HTR-8/SVneo (cell line): ENCODE measurements at regions not wholly inside any gene's neighbourhood (a gene's known extent, or its start where the extent isn't known, plus 50 kb on each side); places are given as distances from the start of the nearest gene placed in this dataset.
"Not testable (repeated sequence)": the region's sequence is repeated elsewhere in the genome, so short reads cannot be mapped to it uniquely, and the experiment has no call there.

Source experiments
- DNase-seq: peaks from one replicate; pipeline ENCODE4 v3.0.0; 2011; ENCODE audit warnings: low spot score, mixed read lengths; ENCODE audit not compliant: insufficient read length
- FAIRE-seq: peaks from 2 replicates; lab custom pipeline; 2011; peaks lifted over from hg19 to GRCh38; lab: Jason Lieb, UNC

DNA sequence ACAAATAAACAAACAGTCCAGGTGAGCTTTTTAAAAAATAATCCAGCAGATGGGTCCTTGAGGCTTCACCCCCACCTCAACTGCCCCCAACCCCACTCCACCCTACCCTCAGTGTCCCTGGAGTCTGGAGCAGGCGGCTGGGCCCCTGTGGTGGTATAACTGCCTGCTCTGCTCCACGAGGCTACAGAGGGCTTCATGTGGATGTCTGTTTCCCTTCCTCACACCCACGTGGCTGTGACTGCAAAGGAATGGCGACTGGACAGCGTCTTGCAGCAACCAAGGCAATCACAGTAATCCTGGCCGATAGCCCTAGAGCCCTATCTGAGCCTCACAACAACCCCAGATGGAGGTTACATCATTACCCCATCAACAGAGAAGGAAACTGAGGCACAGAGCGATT is 76.5 kb downstream of the SLC2A10 start:
- no peak for FAIRE-seq
- DNase-seq, result no peak

DNA sequence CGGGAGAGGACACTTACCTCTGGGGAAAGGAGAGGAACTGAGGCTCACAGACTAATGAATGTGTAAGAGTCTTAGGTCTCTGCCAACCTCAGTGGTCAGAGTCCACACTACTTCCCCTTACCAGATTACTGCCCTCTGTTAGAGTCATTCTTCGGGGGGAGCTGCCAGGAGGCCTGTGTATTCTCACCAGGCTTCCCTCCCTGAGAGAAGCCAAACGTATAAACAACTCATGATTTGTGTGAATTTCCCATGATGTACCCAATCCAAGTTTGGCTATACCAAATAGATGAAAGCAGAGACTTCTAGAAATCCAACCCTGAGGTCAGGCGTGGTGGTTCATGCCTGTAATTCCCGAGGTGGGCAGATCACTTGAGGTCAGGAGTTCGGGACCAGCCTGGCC is 77.1 kb downstream of the SLC2A10 start:
- FAIRE-seq, result no peak
- DNase-seq, result no peak

DNA sequence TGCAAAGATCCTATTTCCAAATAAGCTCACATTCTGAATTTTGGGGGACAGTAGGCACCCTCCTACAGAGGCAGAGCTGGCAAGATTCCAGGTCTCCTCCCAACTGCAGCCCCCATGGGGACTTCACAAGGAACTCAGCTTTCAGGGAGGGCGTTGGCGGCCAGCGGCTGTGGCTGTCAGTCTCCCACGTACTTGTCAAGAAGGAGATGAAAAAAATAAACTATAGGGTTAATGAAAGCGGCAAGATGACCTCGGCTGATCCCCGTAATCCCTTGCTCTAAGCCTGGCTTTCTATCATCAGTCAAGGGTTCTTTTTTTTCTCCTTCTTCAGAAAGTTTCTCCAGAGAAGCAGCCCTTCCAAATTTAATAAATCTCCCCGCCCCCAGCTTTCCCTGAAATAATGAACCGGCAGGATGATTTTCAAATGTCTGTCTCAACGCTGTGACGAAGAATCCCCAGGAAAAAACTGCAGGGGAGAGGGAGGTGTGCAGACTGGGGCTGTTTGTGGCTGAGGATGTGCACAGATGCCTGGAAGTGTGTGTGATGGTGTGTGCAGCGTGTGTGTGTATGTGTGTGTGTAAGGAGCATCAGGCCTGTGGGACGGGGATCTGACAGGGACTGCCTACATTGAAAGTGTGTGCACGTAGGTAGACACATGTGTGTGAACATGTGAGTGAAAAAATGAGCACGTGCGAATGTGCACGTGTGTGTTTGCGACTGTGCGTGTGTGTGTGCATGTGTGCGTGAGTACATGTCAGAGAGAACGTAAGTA is 78.7 kb downstream of the SLC2A10 start:
- no peak for DNase-seq
- FAIRE-seq, result no peak

DNA sequence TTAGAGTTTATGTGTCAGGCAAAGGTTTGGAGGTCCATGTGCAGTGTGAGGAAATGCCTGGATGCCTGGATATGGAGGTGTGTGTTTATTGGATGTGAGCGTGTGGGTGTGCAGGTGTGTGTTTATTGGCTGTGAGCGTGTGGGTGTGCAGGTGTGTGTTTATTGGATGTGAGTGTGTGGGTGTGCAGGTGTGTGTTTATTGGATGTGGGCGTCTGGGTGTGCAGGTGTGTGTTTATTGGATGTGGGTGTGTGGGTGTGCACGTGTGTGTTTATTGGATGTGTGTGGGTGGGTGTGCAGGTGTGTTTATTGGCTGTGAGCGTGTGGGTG is 79.3 kb downstream of the SLC2A10 start:
- not testable (repeated sequence) for DNase-seq, FAIRE-seq

DNA sequence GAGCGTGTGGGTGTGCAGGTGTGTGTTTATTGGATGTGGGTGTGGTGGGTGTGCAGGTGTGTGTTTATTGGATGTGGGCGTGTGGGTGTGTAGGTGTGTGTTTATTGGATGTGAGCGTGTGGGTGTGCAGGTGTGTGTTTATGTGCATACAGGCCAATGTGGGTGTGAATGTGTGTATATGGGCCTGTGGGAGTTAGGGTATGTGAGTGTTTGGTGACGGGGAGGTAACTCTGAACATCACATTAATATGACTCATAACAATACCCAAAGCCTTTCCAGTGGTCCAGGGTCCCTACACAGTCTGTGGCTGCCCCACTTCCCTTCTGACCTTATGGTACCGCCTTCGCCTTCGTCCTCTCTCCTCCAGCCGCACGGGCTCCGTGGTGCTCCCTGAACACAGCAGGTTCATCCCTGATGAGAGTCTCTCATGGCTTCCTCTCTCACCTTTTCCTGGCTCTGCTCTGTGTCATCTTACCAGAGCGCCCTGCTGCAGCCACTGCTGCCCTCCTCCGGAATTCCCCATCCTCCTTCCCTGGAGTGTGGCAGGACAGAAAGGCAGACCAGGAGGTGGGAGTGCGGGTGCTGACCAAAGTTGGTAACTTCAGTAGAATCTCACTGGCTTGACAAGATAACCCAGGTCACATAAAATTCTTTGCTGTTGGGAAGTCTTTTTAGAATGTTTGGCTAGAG is 80.0 kb downstream of the SLC2A10 start:
- no peak for FAIRE-seq
- DNase-seq, result no peak

DNA sequence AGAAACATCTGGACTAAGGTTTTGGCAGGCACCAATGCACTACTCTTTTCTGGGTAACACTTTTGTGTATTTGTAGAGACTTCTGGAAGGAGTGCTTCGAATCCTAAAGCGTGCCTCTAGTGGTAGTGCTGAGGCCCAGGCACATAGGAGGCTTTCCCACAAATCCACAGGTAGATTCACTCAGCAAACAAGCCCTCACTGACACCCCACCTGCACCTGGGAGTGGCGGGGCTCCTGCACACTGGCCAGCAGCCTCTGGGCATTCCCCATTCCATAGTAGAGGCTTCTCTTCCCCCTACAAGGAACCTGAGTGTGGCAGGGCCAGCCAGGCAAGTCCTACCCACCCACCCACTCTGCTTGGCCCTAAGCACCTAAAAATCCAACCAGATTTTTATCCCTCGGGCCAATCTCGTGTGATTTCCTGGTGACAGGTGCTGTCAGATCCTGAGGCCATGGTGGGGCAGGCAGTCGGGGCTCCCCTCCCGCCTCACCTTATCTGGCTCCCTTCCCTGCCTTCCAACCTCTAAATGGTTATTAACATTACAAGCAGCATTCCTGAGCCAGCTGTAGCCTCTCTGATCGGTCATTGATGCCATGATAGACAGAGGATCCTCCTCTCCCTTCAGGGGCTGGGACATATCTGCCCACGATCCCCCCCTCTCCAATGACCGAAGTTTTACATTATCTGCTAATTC is 82.4 kb downstream of the SLC2A10 start:
- no peak for FAIRE-seq
- DNase-seq, result no peak

DNA sequence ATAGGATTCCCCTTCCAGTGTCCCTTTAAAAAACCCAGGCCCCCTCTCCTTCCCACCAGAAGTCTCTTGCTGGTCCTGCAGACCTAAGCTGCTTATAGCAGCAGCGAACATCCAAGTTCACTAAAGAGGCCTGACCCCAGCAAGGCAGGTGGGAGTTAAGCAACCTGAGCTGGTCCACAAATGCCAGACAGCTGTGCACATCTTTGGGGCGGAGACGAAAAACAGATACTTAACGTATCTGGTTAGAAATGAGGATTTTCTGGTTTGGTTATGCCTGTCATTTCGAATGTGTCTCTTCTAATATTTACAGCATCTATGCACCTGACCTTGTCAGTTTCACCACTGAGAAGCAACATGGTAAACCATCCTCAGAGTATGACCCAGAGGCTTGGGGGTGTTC is 87.8 kb downstream of the SLC2A10 start:
- peak; percentile 77 for FAIRE-seq
- DNase-seq, result no peak

DNA sequence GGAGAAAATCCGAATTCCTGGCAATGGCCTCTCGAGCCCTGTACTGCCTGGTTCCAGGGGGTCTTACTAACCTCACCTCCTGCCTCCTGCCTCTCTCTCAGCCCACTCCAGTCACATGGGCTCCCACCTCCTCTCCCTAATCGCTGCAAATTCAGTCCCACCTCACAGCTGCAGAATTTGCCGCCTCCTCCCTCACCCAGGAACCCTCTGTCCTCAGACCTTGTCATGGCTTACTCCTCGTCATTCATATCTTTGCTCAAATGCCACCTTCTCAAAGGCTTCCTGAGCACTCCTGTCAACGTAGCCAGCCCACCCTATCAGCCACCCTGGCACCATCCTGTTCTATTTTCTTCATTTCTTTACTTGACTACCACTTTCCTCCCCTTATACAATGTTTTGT is 89.0 kb downstream of the SLC2A10 start:
- FAIRE-seq, result peak; percentile 4
- DNase-seq, result no peak

DNA sequence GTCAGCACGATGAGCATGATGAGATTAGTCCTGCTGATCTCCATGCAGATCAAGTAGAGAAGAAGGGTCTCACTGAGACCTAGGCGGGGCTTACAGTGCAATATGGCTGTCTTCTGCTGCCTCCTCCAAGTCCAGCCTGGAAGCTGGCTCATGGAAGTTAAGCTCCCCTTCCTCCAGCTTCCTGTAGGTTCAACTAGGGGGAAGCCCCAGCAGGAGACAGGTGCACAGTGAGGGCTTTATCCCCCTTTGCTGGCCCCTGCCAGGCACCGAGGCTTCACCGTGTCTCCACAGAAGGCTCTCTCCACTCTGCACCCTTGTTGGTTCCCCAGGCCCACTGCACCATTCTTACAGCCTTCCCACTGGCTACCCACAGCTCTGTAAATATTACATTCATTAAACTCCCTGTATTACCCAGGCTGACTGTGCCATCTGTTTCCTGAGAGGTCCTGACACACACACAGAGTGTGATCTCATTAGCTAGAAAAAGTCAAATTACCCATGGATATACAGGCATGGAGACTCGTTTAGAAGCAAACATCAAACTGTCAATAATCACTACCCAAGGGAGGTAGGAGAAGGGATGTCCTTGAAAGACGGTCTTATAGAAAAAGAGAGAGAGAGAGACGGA is 90.4 kb downstream of the SLC2A10 start:
- FAIRE-seq (peak; percentile 33), DNase-seq (no peak)

DNA sequence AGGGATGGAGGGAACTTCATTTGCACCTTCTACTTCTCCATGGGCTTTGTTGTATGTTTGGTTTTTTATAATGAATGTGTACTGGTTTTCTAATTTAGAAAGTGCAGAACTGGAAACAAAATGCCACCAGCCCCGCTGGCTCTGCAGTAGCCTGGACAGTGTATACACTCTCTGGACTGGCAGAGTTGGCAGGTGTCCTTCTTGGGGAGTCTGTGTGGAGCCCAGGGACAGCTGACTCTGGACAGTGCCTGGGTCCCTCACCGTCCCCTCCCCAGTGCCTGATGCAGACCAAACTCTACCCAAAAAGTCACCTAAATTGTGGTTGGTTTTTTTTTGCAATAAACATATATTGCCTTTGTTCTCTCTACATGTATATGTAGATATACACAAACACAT is 91.0 kb downstream of the SLC2A10 start:
- DNase-seq (no peak), FAIRE-seq (no peak)

DNA sequence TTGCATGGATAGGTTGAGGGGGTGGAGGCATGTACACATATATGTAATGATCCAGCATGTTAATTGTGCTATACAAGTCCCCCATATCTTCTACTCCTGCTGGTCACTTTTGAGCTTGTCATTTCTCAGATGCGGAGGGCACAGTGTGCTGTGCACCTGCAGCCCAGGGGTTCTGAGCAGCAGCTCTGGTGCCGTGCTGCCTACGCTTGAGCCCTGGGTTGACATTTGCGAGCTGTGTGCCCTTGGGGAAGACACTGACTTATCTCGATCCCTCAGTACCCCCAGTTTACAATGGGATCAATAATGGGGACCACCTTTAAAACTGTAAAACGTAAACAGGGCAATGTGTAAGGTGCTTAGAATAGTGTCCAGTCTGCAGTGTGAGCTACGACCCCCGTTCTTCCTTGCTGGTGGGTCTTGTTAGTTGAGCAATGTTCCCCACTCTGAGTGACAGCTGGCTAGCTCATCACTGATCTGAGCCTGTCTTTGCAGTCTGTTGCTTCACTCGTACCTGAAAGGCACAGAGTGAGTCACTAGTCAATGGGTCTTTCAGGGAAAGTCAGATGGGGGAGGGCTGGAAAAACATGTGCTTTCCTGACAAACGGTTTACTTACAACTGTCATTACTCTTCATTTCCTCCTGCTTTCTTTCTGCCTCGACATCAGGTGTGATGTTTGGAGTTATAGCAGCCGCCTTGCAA is 91.7 kb downstream of the SLC2A10 start:
- DNase-seq, result no peak
- peak; percentile 23 for FAIRE-seq

DNA sequence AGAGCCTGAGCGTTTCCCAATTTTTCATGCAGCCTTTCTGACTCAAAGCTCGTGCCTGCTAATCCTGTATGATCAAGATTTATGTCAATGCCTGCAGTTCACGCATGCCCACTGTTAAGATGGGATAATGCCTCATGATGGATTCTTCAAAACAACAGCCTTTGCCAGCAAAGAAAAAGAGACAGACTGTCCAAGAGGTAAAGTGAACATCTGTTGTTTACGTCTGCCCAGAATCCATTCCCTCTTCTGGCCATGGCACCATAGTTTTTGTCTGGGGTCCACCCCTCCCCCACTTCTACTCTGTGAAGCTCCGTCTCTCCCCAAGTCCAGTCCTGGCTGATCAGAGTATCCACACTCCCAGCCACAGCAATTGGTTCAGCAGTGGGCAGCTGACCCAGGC is 91.9 kb upstream of the EYA2 start:
- FAIRE-seq, result peak; percentile 88
- no peak for DNase-seq

DNA sequence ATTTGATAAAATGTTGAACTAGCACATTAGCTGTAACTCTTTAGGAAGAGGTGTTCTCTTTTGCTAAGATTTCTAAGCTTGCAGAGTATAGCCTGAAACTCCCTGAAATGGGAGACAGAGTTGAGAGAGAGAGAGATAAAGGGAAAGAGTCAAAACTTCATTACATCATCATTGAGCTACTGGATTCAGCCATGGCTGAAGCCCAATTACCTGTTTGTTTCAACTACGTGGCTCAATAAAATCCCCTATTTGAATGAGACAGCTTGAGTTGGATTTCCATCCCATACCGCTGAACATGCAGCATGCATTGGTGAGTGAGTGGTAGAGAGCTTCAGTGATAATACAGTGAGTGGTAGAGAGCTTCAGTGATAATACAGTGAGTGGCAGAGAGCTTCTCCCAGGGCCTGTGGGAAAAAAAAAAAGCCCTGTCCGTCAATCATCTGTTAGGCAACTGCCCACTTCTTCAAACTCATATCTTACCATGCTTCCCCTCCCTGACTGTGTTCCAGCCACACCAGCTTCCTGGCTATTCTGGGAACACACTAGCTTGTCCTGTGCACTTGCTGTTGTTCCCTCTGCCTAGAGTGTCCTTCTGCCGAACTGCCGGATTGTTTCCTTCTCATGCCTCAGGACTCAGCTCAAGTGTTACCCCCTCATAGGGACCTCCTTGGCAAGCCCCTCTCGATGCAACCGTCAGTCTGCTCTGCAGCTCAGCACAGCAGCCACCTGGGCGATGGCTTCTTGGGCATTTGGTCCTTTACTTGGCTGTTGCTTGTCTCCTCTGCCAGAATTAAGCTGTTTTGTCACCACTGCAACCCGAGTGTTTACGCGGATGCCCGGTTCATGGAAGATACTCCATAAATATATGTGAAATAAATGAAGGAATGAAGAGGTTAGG is 91.3 kb upstream of the EYA2 start:
- FAIRE-seq (peak; percentile 66), DNase-seq (no peak)

DNA sequence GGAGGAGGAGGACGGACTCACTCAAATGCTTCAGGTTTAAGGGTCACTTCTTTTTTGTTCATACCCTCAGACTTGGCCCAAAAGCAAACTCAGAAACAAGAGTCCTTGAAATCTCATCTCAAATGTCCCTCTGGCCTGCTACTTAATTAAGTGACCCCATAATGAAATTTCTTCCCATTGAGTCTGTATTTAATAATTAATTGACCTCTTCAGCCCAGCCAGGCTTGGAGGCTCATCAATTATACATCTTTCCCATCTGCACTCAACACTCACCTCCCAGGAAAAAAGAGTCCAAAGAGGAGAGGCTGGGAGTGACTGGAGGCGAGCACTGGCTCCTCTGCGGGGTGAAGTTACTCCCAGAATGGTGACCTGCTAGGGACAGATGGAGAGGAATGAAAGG is 90.5 kb upstream of the EYA2 start:
- FAIRE-seq (no peak), DNase-seq (no peak)

DNA sequence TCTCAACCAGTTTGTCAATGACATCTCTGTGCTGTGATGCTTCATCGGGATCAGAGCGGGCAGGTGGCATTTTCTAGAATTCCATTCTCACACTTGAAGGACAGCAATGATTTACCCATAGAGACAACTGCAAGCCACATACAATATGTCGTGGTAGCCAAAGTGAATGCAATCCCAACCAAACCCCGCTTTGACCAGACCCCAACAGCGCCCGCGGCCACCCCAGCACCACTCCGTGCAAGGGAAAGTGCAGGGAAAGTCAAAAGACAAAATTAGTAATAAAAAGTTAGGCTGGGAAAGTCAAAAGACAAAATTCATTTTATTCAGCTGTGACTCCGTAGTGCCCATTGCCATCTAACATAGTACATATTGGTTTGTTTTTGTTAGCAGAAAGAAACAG is 88.8 kb upstream of the EYA2 start:
- DNase-seq (no peak), FAIRE-seq (peak; percentile 40)

DNA sequence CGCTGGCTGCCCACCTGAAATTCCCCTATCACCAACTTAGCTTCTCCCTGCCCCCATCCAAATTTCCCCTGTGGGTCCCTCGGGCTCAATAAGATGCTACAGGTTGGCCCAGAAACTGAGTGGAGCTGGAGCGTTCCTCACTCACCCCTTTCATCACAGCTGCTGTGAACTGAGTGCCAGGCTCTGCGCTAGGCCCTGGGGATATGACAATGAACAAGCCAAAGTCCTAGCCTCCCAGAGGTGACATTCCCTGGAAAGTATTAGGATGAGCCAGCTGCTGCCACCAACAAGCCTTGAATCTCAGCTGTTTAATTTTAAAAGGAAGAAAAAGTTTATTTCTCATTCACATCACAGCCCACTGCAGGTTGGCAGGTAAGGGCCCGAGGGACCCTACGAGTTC is 86.6 kb upstream of the EYA2 start:
- DNase-seq (no peak), FAIRE-seq (no peak)

DNA sequence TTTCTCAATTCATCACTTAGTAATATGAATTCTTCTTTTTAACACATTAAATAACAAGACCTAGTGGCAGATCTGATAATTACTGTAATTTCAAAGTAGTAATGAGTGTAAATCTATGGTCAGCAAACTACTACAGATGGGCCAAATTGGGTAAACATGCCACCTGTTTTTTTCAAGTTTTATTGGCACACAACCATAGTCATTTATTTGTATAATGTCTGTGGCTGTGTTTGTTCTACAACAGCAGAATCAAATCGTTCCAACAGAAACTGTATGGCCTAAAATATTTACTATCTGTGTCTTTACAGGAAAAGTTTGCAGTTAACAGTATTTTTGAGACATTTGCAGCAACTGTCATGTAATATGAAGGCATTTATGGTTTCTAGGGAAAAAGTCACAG is 86.1 kb upstream of the EYA2 start:
- FAIRE-seq, result no peak
- DNase-seq, result no peak

DNA sequence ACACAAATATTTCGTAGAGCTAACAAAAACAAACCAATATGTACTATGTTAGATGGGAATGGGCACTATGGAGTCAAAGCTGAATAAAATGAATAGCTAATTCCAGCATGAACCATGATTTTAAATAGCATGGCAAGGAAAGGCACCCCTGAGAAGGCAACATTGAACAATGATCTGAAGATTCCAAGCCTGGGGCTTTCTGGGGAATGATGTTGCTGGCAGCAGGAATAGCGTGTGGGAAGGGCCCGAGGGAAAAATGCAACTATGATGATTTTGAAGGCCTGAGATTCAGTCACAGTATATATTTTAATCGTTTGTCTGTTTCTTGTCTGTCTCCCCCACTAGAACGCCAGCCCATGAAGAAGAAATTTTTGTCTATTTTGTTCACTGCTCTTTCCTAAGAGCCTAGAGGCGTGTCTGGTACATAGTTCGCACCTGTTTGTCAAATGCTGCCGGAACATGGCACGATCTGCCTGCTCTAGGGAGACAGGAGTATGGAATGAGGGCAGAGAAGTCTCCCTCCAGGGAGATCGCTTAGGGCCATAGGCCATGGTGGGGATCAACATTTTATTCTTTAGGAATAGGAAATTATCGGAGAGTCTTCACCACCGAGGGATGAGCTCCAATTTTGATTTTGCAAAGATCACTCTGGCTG is 84.8 kb upstream of the EYA2 start:
- DNase-seq (no peak), FAIRE-seq (peak; percentile 20)
